ENCODE measurements at regions not wholly inside any gene's neighbourhood (a gene's known extent, or its start where the extent isn't known, plus 50 kb on each side); places are given as distances from the start of the nearest gene placed in this dataset.
"Not testable (repeated sequence)": the region's sequence is repeated elsewhere in the genome, so short reads cannot be mapped to it uniquely, and the experiment has no call there.

DNA sequence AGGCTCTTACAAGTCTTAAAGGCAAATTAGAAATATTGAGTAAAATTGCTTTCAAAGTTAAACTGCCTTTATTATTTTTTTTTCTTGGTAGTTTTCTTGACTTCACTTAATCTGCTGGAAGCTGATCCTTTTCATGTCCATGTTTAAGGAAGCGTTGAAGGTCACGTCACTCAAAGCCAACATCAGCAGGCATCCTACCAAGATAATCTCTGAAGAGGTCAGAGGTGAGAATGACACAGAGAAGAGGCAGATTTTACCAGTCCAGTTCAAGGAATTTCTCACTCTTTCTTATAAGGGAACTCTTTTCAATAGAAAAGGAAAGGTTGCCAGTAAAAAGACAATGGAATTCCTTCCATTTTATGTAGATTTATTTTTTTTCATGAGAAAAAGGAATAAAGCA lies 259.8 kb downstream of the ANXA1 start:
- no peaks in the 10 kb centered on the region for H3K36me3 Mint-ChIP-seq
- H3K4me3 Mint-ChIP-seq, result no peak overlapping the region
- Histone ChIP-seq H3K27ac (ENCODE audit: low read length) (no peak overlapping the region), H3K4me3 (ENCODE audit: control insufficient read depth in 1 of 2, extremely low read depth in 1 of 2, low read length in 1 of 2) (no peak overlapping the region), H3K36me3 (ENCODE audit: control insufficient read depth in 2 of 2, extremely low read depth in 1 of 2, insufficient read depth in 1 of 2, low read length in 1 of 2) (no peaks in the 10 kb centered on the region), H3K4me1 (ENCODE audit: control insufficient read depth in 1 of 2, extremely low read depth in 1 of 2, insufficient read depth in 2 of 2, low read length in 2 of 2) (no peaks in the 10 kb centered on the region), H3K9me3 (no peaks in the 10 kb centered on the region), H3K27me3 (replicated peaks in 1 of 2; ENCODE audit: control insufficient read depth in 2 of 2, extremely low read depth in 1 of 2, insufficient read depth in 2 of 2, low read length in 1 of 2) (no peaks in the 10 kb centered on the region)
- H3K27ac Mint-ChIP-seq, result no peak overlapping the region
- no CpG with 5 or more reads among the region's 2 CpGs for WGBS (ENCODE audit: insufficient coverage)
- DNase-seq, result no peak
- ATAC-seq (replicated peaks in 1 of 4), result no peak
- no peaks in the 10 kb centered on the region for H3K9me3 Mint-ChIP-seq
- POLR2A ChIA-PET, result no interaction called here
- H3K27me3 Mint-ChIP-seq, result no peaks in the 10 kb centered on the region
- CTCF ChIA-PET, result no interaction called here
- no peaks in the 10 kb centered on the region for H3K4me1 Mint-ChIP-seq

- no peaks in the 10 kb centered on the region for H3K4me1 Mint-ChIP-seq
- no peaks in the 10 kb centered on the region for H3K4me1 ChIP-seq (ENCODE audit: control insufficient read depth in 1 of 2, extremely low read depth in 1 of 2, insufficient read depth in 2 of 2, low read length in 2 of 2)
Observed at GRCh38 chr9:73412874-73413273, 261.2 kb downstream of the ANXA1 start.

GRCh38 chr9:73423891-73424290 lies 272.2 kb downstream of the ANXA1 start:
- no peaks in the 10 kb centered on the region for H3K9me3 ChIP-seq
- Mint-ChIP-seq H3K4me1 (no peaks in the 10 kb centered on the region), H3K27me3 (no peaks in the 10 kb centered on the region), H3K4me3 (no peak overlapping the region), H3K36me3 (no peaks in the 10 kb centered on the region), H3K9me3 (peaks cover 0 to 7% (median 4%) of the 10 kb centered on the region in 3 donors), H3K27ac (no peak overlapping the region)
- H3K27ac ChIP-seq (ENCODE audit: low read length), result no peak overlapping the region
- H3K4me1 ChIP-seq (ENCODE audit: control insufficient read depth in 1 of 2, extremely low read depth in 1 of 2, insufficient read depth in 2 of 2, low read length in 2 of 2), result no peaks in the 10 kb centered on the region
- no peak for DNase-seq
- no peaks in the 10 kb centered on the region for H3K36me3 ChIP-seq (ENCODE audit: control insufficient read depth in 2 of 2, extremely low read depth in 1 of 2, insufficient read depth in 1 of 2, low read length in 1 of 2)
- no peak overlapping the region for H3K4me3 ChIP-seq (ENCODE audit: control insufficient read depth in 1 of 2, extremely low read depth in 1 of 2, low read length in 1 of 2)
- H3K27me3 ChIP-seq (replicated peaks in 1 of 2; ENCODE audit: control insufficient read depth in 2 of 2, extremely low read depth in 1 of 2, insufficient read depth in 2 of 2, low read length in 1 of 2), result no peaks in the 10 kb centered on the region
- ChIA-PET CTCF (no interaction called here), POLR2A (no interaction called here)
- no peak for ATAC-seq (replicated peaks in 1 of 4)
- WGBS (ENCODE audit: insufficient coverage), result no CpG with 5 or more reads among the region's 1 CpG

More at GRCh38 chr9:73412874-73413273, 261.2 kb downstream of the ANXA1 start:
- no peaks in the 10 kb centered on the region for H3K9me3 ChIP-seq
- H3K4me3 ChIP-seq (ENCODE audit: control insufficient read depth in 1 of 2, extremely low read depth in 1 of 2, low read length in 1 of 2), result no peak overlapping the region
- ATAC-seq (replicated peaks in 1 of 4) (no peak), DNase-seq (no peak)
- H3K9me3 Mint-ChIP-seq, result no peaks in the 10 kb centered on the region
- no peaks in the 10 kb centered on the region for H3K36me3 ChIP-seq (ENCODE audit: control insufficient read depth in 2 of 2, extremely low read depth in 1 of 2, insufficient read depth in 1 of 2, low read length in 1 of 2)
- H3K27ac Mint-ChIP-seq, result no peak overlapping the region
- H3K27me3 ChIP-seq (replicated peaks in 1 of 2; ENCODE audit: control insufficient read depth in 2 of 2, extremely low read depth in 1 of 2, insufficient read depth in 2 of 2, low read length in 1 of 2), result no peaks in the 10 kb centered on the region
- H3K27ac ChIP-seq (ENCODE audit: low read length), result no peak overlapping the region
- ChIA-PET CTCF (no interaction called here), POLR2A (no interaction called here)
- H3K36me3 Mint-ChIP-seq, result no peaks in the 10 kb centered on the region
- no peaks in the 10 kb centered on the region for H3K27me3 Mint-ChIP-seq
- no peak overlapping the region for H3K4me3 Mint-ChIP-seq

- no peak overlapping the region for H3K27ac ChIP-seq (ENCODE audit: low read length)
- WGBS (ENCODE audit: insufficient coverage), result 75% methylated on average over 2 of the region's 5 CpGs
- Mint-ChIP-seq H3K27ac (no peak overlapping the region), H3K36me3 (no peaks in the 10 kb centered on the region), H3K27me3 (no peaks in the 10 kb centered on the region), H3K4me1 (no peaks in the 10 kb centered on the region), H3K9me3 (peaks cover 0 to 4% (median under 1%) of the 10 kb centered on the region in 3 donors), H3K4me3 (no peak overlapping the region)
- no peak for DNase-seq
- no peaks in the 10 kb centered on the region for H3K9me3 ChIP-seq
- H3K36me3 ChIP-seq (ENCODE audit: control insufficient read depth in 2 of 2, extremely low read depth in 1 of 2, insufficient read depth in 1 of 2, low read length in 1 of 2), result no peaks in the 10 kb centered on the region
- CTCF ChIA-PET, result no interaction called here
- POLR2A ChIA-PET, result no interaction called here
- no peaks in the 10 kb centered on the region for H3K27me3 ChIP-seq (replicated peaks in 1 of 2; ENCODE audit: control insufficient read depth in 2 of 2, extremely low read depth in 1 of 2, insufficient read depth in 2 of 2, low read length in 1 of 2)
- ATAC-seq (replicated peaks in 1 of 4), result no peak
- H3K4me3 ChIP-seq (ENCODE audit: control insufficient read depth in 1 of 2, extremely low read depth in 1 of 2, low read length in 1 of 2), result no peak overlapping the region
- no peaks in the 10 kb centered on the region for H3K4me1 ChIP-seq (ENCODE audit: control insufficient read depth in 1 of 2, extremely low read depth in 1 of 2, insufficient read depth in 2 of 2, low read length in 2 of 2)
Observed at GRCh38 chr9:73426269-73426668, 274.6 kb downstream of the ANXA1 start.

- Histone ChIP-seq H3K27ac (ENCODE audit: low read length) (no peak overlapping the region), H3K4me1 (ENCODE audit: control insufficient read depth in 1 of 2, extremely low read depth in 1 of 2, insufficient read depth in 2 of 2, low read length in 2 of 2) (no peaks in the 10 kb centered on the region), H3K4me3 (ENCODE audit: control insufficient read depth in 1 of 2, extremely low read depth in 1 of 2, low read length in 1 of 2) (no peak overlapping the region), H3K36me3 (ENCODE audit: control insufficient read depth in 2 of 2, extremely low read depth in 1 of 2, insufficient read depth in 1 of 2, low read length in 1 of 2) (no peaks in the 10 kb centered on the region), H3K27me3 (replicated peaks in 1 of 2; ENCODE audit: control insufficient read depth in 2 of 2, extremely low read depth in 1 of 2, insufficient read depth in 2 of 2, low read length in 1 of 2) (no peaks in the 10 kb centered on the region), H3K9me3 (no peaks in the 10 kb centered on the region)
- POLR2A ChIA-PET, result no interaction called here
- Mint-ChIP-seq H3K9me3 (peaks cover 0 to 3% (median 0%) of the 10 kb centered on the region in 3 donors), H3K4me3 (no peak overlapping the region), H3K36me3 (no peaks in the 10 kb centered on the region), H3K27me3 (no peaks in the 10 kb centered on the region), H3K4me1 (no peaks in the 10 kb centered on the region), H3K27ac (no peak overlapping the region)
- 20% methylated on average over 1 of the region's 2 CpGs for WGBS (ENCODE audit: insufficient coverage)
- ATAC-seq (replicated peaks in 1 of 4) (no peak), DNase-seq (no peak)
- CTCF ChIA-PET, result no interaction called here
Observed at GRCh38 chr9:73434826-73435225, 283.2 kb downstream of the ANXA1 start.

- Mint-ChIP-seq H3K4me1 (no peaks in the 10 kb centered on the region), H3K36me3 (no peaks in the 10 kb centered on the region), H3K9me3 (peaks cover 0 to 8% (median 0%) of the 10 kb centered on the region in 3 donors), H3K4me3 (no peak overlapping the region), H3K27me3 (no peaks in the 10 kb centered on the region), H3K27ac (no peak overlapping the region)
- Histone ChIP-seq H3K4me1 (ENCODE audit: control insufficient read depth in 1 of 2, extremely low read depth in 1 of 2, insufficient read depth in 2 of 2, low read length in 2 of 2) (no peaks in the 10 kb centered on the region), H3K27me3 (replicated peaks in 1 of 2; ENCODE audit: control insufficient read depth in 2 of 2, extremely low read depth in 1 of 2, insufficient read depth in 2 of 2, low read length in 1 of 2) (no peaks in the 10 kb centered on the region), H3K4me3 (ENCODE audit: control insufficient read depth in 1 of 2, extremely low read depth in 1 of 2, low read length in 1 of 2) (no peak overlapping the region), H3K9me3 (no peaks in the 10 kb centered on the region), H3K27ac (ENCODE audit: low read length) (no peak overlapping the region), H3K36me3 (ENCODE audit: control insufficient read depth in 2 of 2, extremely low read depth in 1 of 2, insufficient read depth in 1 of 2, low read length in 1 of 2) (no peaks in the 10 kb centered on the region)
- no peak for ATAC-seq (replicated peaks in 1 of 4)
- WGBS (ENCODE audit: insufficient coverage), result no CpG with 5 or more reads among the region's 1 CpG
- DNase-seq, result no peak
- POLR2A ChIA-PET, result no interaction called here
- CTCF ChIA-PET, result no interaction called here
Observed at GRCh38 chr9:73437758-73438157, 286.1 kb downstream of the ANXA1 start.

DNA sequence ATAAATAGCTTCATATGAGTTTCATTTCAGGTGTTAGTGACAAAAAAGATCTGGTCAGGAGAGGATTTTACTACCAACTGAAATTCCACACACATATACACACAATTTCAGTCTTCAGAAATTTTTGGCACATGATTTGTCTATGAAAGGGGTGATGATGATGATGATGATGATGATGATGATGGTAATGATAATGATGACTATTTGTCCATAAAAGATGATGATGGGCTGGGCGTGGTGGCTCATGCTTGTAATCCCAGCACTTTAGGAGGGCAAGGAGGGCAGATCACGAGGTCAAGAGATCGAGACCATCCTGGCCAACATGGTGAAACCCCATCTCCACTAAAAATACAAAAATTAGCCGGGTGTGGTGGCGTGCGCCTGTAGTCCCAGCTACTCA lies 288.2 kb downstream of the ANXA1 start:
- H3K27ac ChIP-seq (ENCODE audit: low read length); ATAC-seq (replicated peaks in 1 of 4); H3K27me3 ChIP-seq (replicated peaks in 1 of 2; ENCODE audit: control insufficient read depth in 2 of 2, extremely low read depth in 1 of 2, insufficient read depth in 2 of 2, low read length in 1 of 2); H3K9me3 ChIP-seq; CTCF ChIA-PET; H3K27ac Mint-ChIP-seq; H3K4me1 ChIP-seq (ENCODE audit: control insufficient read depth in 1 of 2, extremely low read depth in 1 of 2, insufficient read depth in 2 of 2, low read length in 2 of 2); DNase-seq; H3K36me3 Mint-ChIP-seq; H3K4me1 Mint-ChIP-seq; POLR2A ChIA-PET; H3K27me3 Mint-ChIP-seq; H3K36me3 ChIP-seq (ENCODE audit: control insufficient read depth in 2 of 2, extremely low read depth in 1 of 2, insufficient read depth in 1 of 2, low read length in 1 of 2); H3K9me3 Mint-ChIP-seq; H3K4me3 Mint-ChIP-seq; H3K4me3 ChIP-seq (ENCODE audit: control insufficient read depth in 1 of 2, extremely low read depth in 1 of 2, low read length in 1 of 2): not testable (repeated sequence)
- no CpG with 5 or more reads among the region's 6 CpGs for WGBS (ENCODE audit: insufficient coverage)

All from T-cell (primary cell).